ENCODE measurements at regions not wholly inside any gene's neighbourhood (a gene's known extent, or its start where the extent isn't known, plus 50 kb on each side); places are given as distances from the start of the nearest gene placed in this dataset.

- TF ChIP-seq, protein P1, sequence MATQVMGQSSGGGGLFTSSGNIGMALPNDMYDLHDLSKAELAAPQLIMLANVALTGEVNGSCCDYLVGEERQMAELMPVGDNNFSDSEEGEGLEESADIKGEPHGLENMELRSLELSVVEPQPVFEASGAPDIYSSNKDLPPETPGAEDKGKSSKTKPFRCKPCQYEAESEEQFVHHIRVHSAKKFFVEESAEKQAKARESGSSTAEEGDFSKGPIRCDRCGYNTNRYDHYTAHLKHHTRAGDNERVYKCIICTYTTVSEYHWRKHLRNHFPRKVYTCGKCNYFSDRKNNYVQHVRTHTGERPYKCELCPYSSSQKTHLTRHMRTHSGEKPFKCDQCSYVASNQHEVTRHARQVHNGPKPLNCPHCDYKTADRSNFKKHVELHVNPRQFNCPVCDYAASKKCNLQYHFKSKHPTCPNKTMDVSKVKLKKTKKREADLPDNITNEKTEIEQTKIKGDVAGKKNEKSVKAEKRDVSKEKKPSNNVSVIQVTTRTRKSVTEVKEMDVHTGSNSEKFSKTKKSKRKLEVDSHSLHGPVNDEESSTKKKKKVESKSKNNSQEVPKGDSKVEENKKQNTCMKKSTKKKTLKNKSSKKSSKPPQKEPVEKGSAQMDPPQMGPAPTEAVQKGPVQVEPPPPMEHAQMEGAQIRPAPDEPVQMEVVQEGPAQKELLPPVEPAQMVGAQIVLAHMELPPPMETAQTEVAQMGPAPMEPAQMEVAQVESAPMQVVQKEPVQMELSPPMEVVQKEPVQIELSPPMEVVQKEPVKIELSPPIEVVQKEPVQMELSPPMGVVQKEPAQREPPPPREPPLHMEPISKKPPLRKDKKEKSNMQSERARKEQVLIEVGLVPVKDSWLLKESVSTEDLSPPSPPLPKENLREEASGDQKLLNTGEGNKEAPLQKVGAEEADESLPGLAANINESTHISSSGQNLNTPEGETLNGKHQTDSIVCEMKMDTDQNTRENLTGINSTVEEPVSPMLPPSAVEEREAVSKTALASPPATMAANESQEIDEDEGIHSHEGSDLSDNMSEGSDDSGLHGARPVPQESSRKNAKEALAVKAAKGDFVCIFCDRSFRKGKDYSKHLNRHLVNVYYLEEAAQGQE (IDR thresholded peaks at IDR 0.05; ENCODE audit: insufficient read depth in 1 of 2, low read depth in 2 of 2, low read length in 1 of 2) = no peak
- TF ChIP-seq TCF7L2 (IDR thresholded peaks at IDR 0.05; ENCODE audit: low read depth, low read length) (no peak), POLR2AphosphoS5 (IDR thresholded peaks at IDR 0.05; ENCODE audit: low read depth, low read length) (no peak)
Measured at GRCh38 chr6:120392941-120393340, 941.3 kb downstream of the TBC1D32 start.

GRCh38 chr6:120384671-120385070, 949.6 kb downstream of the TBC1D32 start:
- intact Hi-C loops (cut with micrococcal nuclease; ENCODE audit: unreplicated experiment) (no loop called here), in situ Hi-C loops (cut with HindIII; ENCODE audit: low pct_unique_long_range_greater_than_20kb, low sequenced_read_pairs) (no loop called here)
- DNase-seq (ENCODE audit: low read depth, low spot score) (no peak), ATAC-seq (no peak)
- Histone ChIP-seq H3K27ac (ENCODE audit: low read length) (no peak overlapping the region), H3K27me3 (ENCODE audit: control insufficient read depth, insufficient read depth, low read length) (no peaks in the 10 kb centered on the region), H3K36me3 (ENCODE audit: control insufficient read depth, insufficient read depth, low read length) (no peaks in the 10 kb centered on the region), H3K4me3 (ENCODE audit: low read depth in 2 of 2, low read length in 2 of 2) (no peak overlapping the region), H3K4me1 (ENCODE audit: control insufficient read depth, insufficient read depth, low read length) (no peaks in the 10 kb centered on the region), H3K9me3 (ENCODE audit: control insufficient read depth, insufficient read depth, low read depth, low read length) (no peaks in the 10 kb centered on the region)
- ChIA-PET CTCF (no interaction called here), POLR2A (no interaction called here)
- BruUV-seq (replicated peaks) = no TSS peak
- TF ChIP-seq TCF7L2 (IDR thresholded peaks at IDR 0.05; ENCODE audit: low read depth, low read length) = no peak
- TF ChIP-seq, protein P1 (IDR thresholded peaks at IDR 0.05; ENCODE audit: insufficient read depth in 1 of 2, low read depth in 2 of 2, low read length in 1 of 2) = no peak
- TF ChIP-seq POLR2AphosphoS5 (IDR thresholded peaks at IDR 0.05; ENCODE audit: low read depth, low read length) = no peak
- TF ChIP-seq, protein P2, sequence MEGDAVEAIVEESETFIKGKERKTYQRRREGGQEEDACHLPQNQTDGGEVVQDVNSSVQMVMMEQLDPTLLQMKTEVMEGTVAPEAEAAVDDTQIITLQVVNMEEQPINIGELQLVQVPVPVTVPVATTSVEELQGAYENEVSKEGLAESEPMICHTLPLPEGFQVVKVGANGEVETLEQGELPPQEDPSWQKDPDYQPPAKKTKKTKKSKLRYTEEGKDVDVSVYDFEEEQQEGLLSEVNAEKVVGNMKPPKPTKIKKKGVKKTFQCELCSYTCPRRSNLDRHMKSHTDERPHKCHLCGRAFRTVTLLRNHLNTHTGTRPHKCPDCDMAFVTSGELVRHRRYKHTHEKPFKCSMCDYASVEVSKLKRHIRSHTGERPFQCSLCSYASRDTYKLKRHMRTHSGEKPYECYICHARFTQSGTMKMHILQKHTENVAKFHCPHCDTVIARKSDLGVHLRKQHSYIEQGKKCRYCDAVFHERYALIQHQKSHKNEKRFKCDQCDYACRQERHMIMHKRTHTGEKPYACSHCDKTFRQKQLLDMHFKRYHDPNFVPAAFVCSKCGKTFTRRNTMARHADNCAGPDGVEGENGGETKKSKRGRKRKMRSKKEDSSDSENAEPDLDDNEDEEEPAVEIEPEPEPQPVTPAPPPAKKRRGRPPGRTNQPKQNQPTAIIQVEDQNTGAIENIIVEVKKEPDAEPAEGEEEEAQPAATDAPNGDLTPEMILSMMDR (IDR thresholded peaks at IDR 0.05) = no peak
- TF ChIP-seq SIN3A (IDR thresholded peaks at IDR 0.05; ENCODE audit: borderline replicate concordance, insufficient read depth, low read depth, low read length) = no peak

More at GRCh38 chr6:120392941-120393340, 941.3 kb downstream of the TBC1D32 start:
- POLR2A ChIA-PET = no interaction called here
- Histone ChIP-seq H3K27me3 (ENCODE audit: control insufficient read depth, insufficient read depth, low read length) (no peaks in the 10 kb centered on the region), H3K27ac (ENCODE audit: low read length) (no peak overlapping the region), H3K4me1 (ENCODE audit: control insufficient read depth, insufficient read depth, low read length) (no peaks in the 10 kb centered on the region), H3K4me3 (ENCODE audit: low read depth in 2 of 2, low read length in 2 of 2) (no peak overlapping the region), H3K36me3 (ENCODE audit: control insufficient read depth, insufficient read depth, low read length) (no peaks in the 10 kb centered on the region), H3K9me3 (ENCODE audit: control insufficient read depth, insufficient read depth, low read depth, low read length) (no peaks in the 10 kb centered on the region)
- CTCF ChIA-PET = no interaction called here
- BruUV-seq (replicated peaks) = no TSS peak
- intact Hi-C loops (cut with micrococcal nuclease; ENCODE audit: unreplicated experiment) = no loop called here
- ATAC-seq (no peak), DNase-seq (ENCODE audit: low read depth, low spot score) (no peak)
- in situ Hi-C loops (cut with HindIII; ENCODE audit: low pct_unique_long_range_greater_than_20kb, low sequenced_read_pairs) = no loop called here
